ENCODE measurements at regions not wholly inside any gene's neighbourhood (a gene's known extent, or its start where the extent isn't known, plus 50 kb on each side); places are given as distances from the start of the nearest gene placed in this dataset.

DNA sequence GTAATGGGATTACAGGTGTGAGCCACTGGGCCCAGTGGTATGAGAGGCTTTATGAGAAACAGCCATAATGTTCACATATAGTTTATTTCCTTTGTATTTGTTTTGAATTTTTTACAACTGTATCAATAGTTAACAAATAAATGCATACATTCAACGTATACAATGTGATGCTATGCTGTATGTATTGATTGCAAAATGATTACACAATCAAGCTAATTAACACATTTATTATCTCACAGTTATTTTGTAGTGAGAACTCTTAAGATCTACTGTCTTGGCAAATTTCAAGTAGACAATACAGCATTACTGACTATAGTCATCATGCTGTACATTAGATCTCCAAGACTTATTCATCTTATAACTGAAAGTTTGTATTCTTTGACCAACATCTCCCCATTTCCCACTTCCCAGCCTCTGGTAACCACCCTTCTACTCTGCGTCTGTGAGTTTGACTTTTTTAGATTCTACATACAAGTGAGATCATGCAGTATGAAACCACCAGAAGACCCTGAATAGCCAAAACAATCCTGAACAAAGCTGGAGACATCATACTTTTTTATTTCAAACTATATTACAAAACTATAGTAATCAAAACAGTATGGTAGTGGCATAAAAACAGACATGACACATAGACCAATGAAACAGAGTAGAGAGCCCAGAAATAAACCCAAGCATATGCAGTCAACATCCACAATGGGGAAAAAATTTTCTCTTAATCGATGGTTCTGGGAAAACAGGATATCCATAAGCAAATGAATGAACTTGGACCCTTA, 157.2 kb upstream of the RREB1 start:
- Histone ChIP-seq H3K79me2 (ENCODE audit: insufficient read depth) (no peaks in the 10 kb centered on the region), H3K27ac (ENCODE audit: low read depth in 2 of 2, low read length in 1 of 2) (no peak overlapping the region), H3K4me2 (no peak overlapping the region), H3K9ac (no peak overlapping the region), H4K20me1 (ENCODE audit: insufficient read depth) (no peaks in the 10 kb centered on the region), H3K36me3 (replicated peaks in 1 of 2; ENCODE audit: control insufficient read depth in 1 of 2, insufficient read depth in 2 of 2, low read length in 1 of 2) (no peaks in the 10 kb centered on the region), H2AFZ (ENCODE audit: low read depth) (no peak overlapping the region), H3K4me3 (ENCODE audit: low read depth in 2 of 2, low read length in 1 of 2) (no peak overlapping the region), H3K9me3 (no peaks in the 10 kb centered on the region; the same call in 1 of the 2 replicates), H3K4me1 (ENCODE audit: control insufficient read depth in 1 of 2, insufficient read depth in 2 of 2, low read depth in 1 of 2, low read length in 1 of 2) (no peaks in the 10 kb centered on the region), H3K27me3 (ENCODE audit: insufficient read depth) (no peaks in the 10 kb centered on the region), H3F3A (replicated peaks; ENCODE audit: insufficient read depth) (no peaks in the 10 kb centered on the region), H3K9me2 (no peaks in the 10 kb centered on the region)
- DNase-seq, result no peak
- ChIA-PET POLR2A (no interaction called here), CTCF (no interaction called here)
- TF ChIP-seq CHD2 (IDR thresholded peaks at IDR 0.05; ENCODE audit: low read length, partially characterized antibody), result no peak
- no peak for TF ChIP-seq ELF1 (IDR thresholded peaks at IDR 0.05)
- no peak for TF ChIP-seq GABPA (IDR thresholded peaks at IDR 0.05; ENCODE audit: low read depth)
- no peak for TF ChIP-seq TAF1 (IDR thresholded peaks at IDR 0.05; ENCODE audit: borderline replicate concordance, low read depth, low read length)
- TF ChIP-seq MEF2A (IDR thresholded peaks at IDR 0.05; ENCODE audit: borderline replicate concordance, low read depth), result no peak
- no peak for TF ChIP-seq EP300 (IDR thresholded peaks at IDR 0.05; ENCODE audit: borderline replicate concordance in 1 of 2, low read depth in 1 of 2, low read length in 1 of 2)
- TF ChIP-seq, protein P1, sequence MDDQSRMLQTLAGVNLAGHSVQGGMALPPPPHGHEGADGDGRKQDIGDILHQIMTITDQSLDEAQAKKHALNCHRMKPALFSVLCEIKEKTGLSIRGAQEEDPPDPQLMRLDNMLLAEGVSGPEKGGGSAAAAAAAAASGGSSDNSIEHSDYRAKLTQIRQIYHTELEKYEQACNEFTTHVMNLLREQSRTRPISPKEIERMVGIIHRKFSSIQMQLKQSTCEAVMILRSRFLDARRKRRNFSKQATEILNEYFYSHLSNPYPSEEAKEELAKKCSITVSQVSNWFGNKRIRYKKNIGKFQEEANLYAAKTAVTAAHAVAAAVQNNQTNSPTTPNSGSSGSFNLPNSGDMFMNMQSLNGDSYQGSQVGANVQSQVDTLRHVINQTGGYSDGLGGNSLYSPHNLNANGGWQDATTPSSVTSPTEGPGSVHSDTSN (IDR thresholded peaks at IDR 0.05), result no peak
- TF ChIP-seq FOXM1 (IDR thresholded peaks at IDR 0.05; ENCODE audit: low read depth), result no peak
- TF ChIP-seq SMC3 (IDR thresholded peaks at IDR 0.05; ENCODE audit: low read depth, low read length), result no peak
- TF ChIP-seq, protein P2, sequence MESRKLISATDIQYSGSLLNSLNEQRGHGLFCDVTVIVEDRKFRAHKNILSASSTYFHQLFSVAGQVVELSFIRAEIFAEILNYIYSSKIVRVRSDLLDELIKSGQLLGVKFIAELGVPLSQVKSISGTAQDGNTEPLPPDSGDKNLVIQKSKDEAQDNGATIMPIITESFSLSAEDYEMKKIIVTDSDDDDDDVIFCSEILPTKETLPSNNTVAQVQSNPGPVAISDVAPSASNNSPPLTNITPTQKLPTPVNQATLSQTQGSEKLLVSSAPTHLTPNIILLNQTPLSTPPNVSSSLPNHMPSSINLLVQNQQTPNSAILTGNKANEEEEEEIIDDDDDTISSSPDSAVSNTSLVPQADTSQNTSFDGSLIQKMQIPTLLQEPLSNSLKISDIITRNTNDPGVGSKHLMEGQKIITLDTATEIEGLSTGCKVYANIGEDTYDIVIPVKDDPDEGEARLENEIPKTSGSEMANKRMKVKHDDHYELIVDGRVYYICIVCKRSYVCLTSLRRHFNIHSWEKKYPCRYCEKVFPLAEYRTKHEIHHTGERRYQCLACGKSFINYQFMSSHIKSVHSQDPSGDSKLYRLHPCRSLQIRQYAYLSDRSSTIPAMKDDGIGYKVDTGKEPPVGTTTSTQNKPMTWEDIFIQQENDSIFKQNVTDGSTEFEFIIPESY (IDR thresholded peaks at IDR 0.05; ENCODE audit: borderline replicate concordance, low read depth), result no peak
- TF ChIP-seq, protein P3, sequence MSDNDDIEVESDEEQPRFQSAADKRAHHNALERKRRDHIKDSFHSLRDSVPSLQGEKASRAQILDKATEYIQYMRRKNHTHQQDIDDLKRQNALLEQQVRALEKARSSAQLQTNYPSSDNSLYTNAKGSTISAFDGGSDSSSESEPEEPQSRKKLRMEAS (IDR thresholded peaks at IDR 0.05; ENCODE audit: low read depth), result no peak
- TF ChIP-seq, protein P4, sequence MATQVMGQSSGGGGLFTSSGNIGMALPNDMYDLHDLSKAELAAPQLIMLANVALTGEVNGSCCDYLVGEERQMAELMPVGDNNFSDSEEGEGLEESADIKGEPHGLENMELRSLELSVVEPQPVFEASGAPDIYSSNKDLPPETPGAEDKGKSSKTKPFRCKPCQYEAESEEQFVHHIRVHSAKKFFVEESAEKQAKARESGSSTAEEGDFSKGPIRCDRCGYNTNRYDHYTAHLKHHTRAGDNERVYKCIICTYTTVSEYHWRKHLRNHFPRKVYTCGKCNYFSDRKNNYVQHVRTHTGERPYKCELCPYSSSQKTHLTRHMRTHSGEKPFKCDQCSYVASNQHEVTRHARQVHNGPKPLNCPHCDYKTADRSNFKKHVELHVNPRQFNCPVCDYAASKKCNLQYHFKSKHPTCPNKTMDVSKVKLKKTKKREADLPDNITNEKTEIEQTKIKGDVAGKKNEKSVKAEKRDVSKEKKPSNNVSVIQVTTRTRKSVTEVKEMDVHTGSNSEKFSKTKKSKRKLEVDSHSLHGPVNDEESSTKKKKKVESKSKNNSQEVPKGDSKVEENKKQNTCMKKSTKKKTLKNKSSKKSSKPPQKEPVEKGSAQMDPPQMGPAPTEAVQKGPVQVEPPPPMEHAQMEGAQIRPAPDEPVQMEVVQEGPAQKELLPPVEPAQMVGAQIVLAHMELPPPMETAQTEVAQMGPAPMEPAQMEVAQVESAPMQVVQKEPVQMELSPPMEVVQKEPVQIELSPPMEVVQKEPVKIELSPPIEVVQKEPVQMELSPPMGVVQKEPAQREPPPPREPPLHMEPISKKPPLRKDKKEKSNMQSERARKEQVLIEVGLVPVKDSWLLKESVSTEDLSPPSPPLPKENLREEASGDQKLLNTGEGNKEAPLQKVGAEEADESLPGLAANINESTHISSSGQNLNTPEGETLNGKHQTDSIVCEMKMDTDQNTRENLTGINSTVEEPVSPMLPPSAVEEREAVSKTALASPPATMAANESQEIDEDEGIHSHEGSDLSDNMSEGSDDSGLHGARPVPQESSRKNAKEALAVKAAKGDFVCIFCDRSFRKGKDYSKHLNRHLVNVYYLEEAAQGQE (IDR thresholded peaks at IDR 0.05; ENCODE audit: low read depth, low read length), result no peak
- TF ChIP-seq SIN3A (IDR thresholded peaks at IDR 0.05; ENCODE audit: borderline replicate concordance, low read depth, low read length), result no peak
- TF ChIP-seq TCF12 (IDR thresholded peaks at IDR 0.05), result no peak
- TF ChIP-seq RAD21 (IDR thresholded peaks at IDR 0.05; ENCODE audit: low read length), result no peak
- WGBS (ENCODE audit: low lambda C conversion rate), result 36% methylated on average over 3 of the region's 3 CpGs

All from SK-N-SH (cell line).